MM.1S (cell line): ENCODE measurements at regions not wholly inside any gene's neighbourhood (a gene's known extent, or its start where the extent isn't known, plus 50 kb on each side); places are given as distances from the start of the nearest gene placed in this dataset.

Source experiments
- CTCF ChIP-seq: fragments of 300-600 bp; sonication (generic); IDR thresholded peaks from 2 replicates; pipeline ENCODE4 v1.5.1; 2016; ENCODE audit warnings: antibody characterized with exemption, low read length, mixed read lengths
- EZH2phosphoT487 ChIP-seq: fragments of 300-600 bp; sonication (generic); IDR thresholded peaks from 2 replicates; pipeline ENCODE4 v1.6.1; 2018; ENCODE audit warnings: antibody characterized with exemption, low read length

- TF ChIP-seq CTCF (no peak), EZH2phosphoT487 (no peak)
Observed at GRCh38 chr5:133786420-133786819, 174.1 kb upstream of the FSTL4 start.
